GM10266 (cell line): ENCODE measurements at regions not wholly inside any gene's neighbourhood (a gene's known extent, or its start where the extent isn't known, plus 50 kb on each side); places are given as distances from the start of the nearest gene placed in this dataset.
A peak's percentile ranks its signal among the peaks of the same experiment; 100 is the strongest.
"Not testable (repeated sequence)": the region's sequence is repeated elsewhere in the genome, so short reads cannot be mapped to it uniquely, and the experiment has no call there.

Experiments
- DNase-seq: peaks from one replicate; pipeline ENCODE4 v3.0.0; 2012; ENCODE audit errors: extremely low spot score
- CTCF ChIP-seq: IDR thresholded peaks from 2 replicates; pipeline ENCODE4 v1.5.1; 2012; ENCODE audit warnings: mild to moderate bottlenecking, low read depth; ENCODE audit not compliant: control insufficient read depth, insufficient read depth; ENCODE audit errors: missing control alignments

- DNase-seq, result peak; percentile 44
- TF ChIP-seq CTCF, result no peak
These were observed 51.8 kb upstream of the PMAIP1 start for GRCh38 chr18:59848002-59848401.

- DNase-seq, result not testable (repeated sequence)
These were observed 52.3 kb upstream of the PMAIP1 start for GRCh38 chr18:59847491-59847846.

- no peak for TF ChIP-seq CTCF
- DNase-seq, result peak; percentile 80
These were observed 52.8 kb upstream of the PMAIP1 start for GRCh38 chr18:59846814-59847490.

- DNase-seq, result no peak
- no peak for TF ChIP-seq CTCF
These were observed 56.8 kb upstream of the PMAIP1 start for GRCh38 chr18:59842947-59843346.

GRCh38 chr18:59839931-59840685 is 59.7 kb upstream of the PMAIP1 start:
- no peak for DNase-seq
- no peak for TF ChIP-seq CTCF

GRCh38 chr18:59839246-59839645 is 60.5 kb upstream of the PMAIP1 start:
- TF ChIP-seq CTCF, result no peak
- DNase-seq, result no peak

GRCh38 chr18:59837586-59837985 is 62.2 kb upstream of the PMAIP1 start:
- TF ChIP-seq CTCF, result peak; percentile 89

More at GRCh38 chr18:59837586-59837985, 62.2 kb upstream of the PMAIP1 start:
- peak; percentile 62 for DNase-seq
